ENCODE measurements at regions not wholly inside any gene's neighbourhood (a gene's known extent, or its start where the extent isn't known, plus 50 kb on each side); places are given as distances from the start of the nearest gene placed in this dataset.

GRCh38 chr12:43653917-43654316 is 101.9 kb upstream of the ADAMTS20 start (continued):
- no peak for TF ChIP-seq ZNF133 (tag by site-specific recombination; IDR thresholded peaks at IDR 0.05)
- TF ChIP-seq ZNF2 (tag by site-specific recombination; IDR thresholded peaks at IDR 0.05) = no peak
- TF ChIP-seq ZNF843 (tag by site-specific recombination; IDR thresholded peaks at IDR 0.05) = peak; percentile 75
- TF ChIP-seq ZNF266 (tag by site-specific recombination; IDR thresholded peaks at IDR 0.05; ENCODE audit: low read depth) = no peak
- no peak for TF ChIP-seq PBX3 (CRISPR knock-in tag; IDR thresholded peaks at IDR 0.05)
- no peak for TF ChIP-seq KLF7 (tag by site-specific recombination; IDR thresholded peaks at IDR 0.05; ENCODE audit: borderline replicate concordance)
- TF ChIP-seq ZNF132 (tag by site-specific recombination; IDR thresholded peaks at IDR 0.05; ENCODE audit: borderline replicate concordance) = no peak
- TF ChIP-seq ZBTB8A (tag by site-specific recombination; IDR thresholded peaks at IDR 0.05) = no peak
- TF ChIP-seq ZEB2 (tag by site-specific recombination; IDR thresholded peaks at IDR 0.05) = no peak
- no peak for TF ChIP-seq ZNF548 (tag by site-specific recombination; IDR thresholded peaks at IDR 0.05)
- TF ChIP-seq ZNF121 (tag by site-specific recombination; IDR thresholded peaks at IDR 0.05) = no peak
- TF ChIP-seq OVOL3 (tag by site-specific recombination; IDR thresholded peaks at IDR 0.05) = no peak
- no peak; the same call in 1 of the 2 replicates for TF ChIP-seq ZNF341 (tag by site-specific recombination; IDR thresholded peaks at IDR 0.05; ENCODE audit: low read depth)
- no peak for TF ChIP-seq ZNF791 (tag by site-specific recombination; IDR thresholded peaks at IDR 0.05)
- no peak for TF ChIP-seq ZNF174 (tag by site-specific recombination; IDR thresholded peaks at IDR 0.05)
- no peak for TF ChIP-seq PRDM10 (tag by site-specific recombination; IDR thresholded peaks at IDR 0.05)
- peak; percentile 81 for TF ChIP-seq FEZF1 (tag by site-specific recombination; IDR thresholded peaks at IDR 0.05)
- TF ChIP-seq ZNF311 (tag by site-specific recombination; IDR thresholded peaks at IDR 0.05; ENCODE audit: borderline replicate concordance) = no peak
- no peak for TF ChIP-seq ZNF658 (tag by site-specific recombination; IDR thresholded peaks at IDR 0.05)
- TF ChIP-seq ZNF580 (tag by site-specific recombination; IDR thresholded peaks at IDR 0.05) = no peak
- TF ChIP-seq ZSCAN5A (tag by site-specific recombination; IDR thresholded peaks at IDR 0.05) = no peak
- TF ChIP-seq ZXDB (tag by site-specific recombination; IDR thresholded peaks at IDR 0.05) = no peak
- no peak for TF ChIP-seq BCL11A (tag by site-specific recombination; IDR thresholded peaks at IDR 0.05; ENCODE audit: low read depth)
- TF ChIP-seq MEIS1 (CRISPR knock-in tag; IDR thresholded peaks at IDR 0.05; ENCODE audit: borderline replicate concordance) = no peak
- no peak for TF ChIP-seq ZNF394 (tag by site-specific recombination; IDR thresholded peaks at IDR 0.05; ENCODE audit: borderline replicate concordance)
- TF ChIP-seq PRDM4 (tag by site-specific recombination; IDR thresholded peaks at IDR 0.05) = no peak
